Vagina (tissue), 2 donors: ENCODE measurements at regions not wholly inside any gene's neighbourhood (a gene's known extent, or its start where the extent isn't known, plus 50 kb on each side); places are given as distances from the start of the nearest gene placed in this dataset.

Experiments used
- POLR2AphosphoS5 ChIP-seq, 2 donors: sonication (generic); formaldehyde crosslinking; IDR thresholded peaks; one replicate each; pipeline ENCODE4 v1.9.0; 2017; ENCODE audit warnings: antibody characterized with exemption in 2 of 2, mild to moderate bottlenecking in 2 of 2, low read depth in 1 of 2; ENCODE audit not compliant: insufficient read depth in 1 of 2
- TF ChIP-seq, protein P1 (sequence below), 3 experiments: fragments of 450-650 bp in 2 of 3; fragments of 200-600 bp in 1 of 3; sonication (generic) in 1 of 3; IDR thresholded peaks; one replicate each; pipeline ENCODE4 v1.5.1; 2017 to 2019; ENCODE audit warnings: antibody characterized with exemption in 3 of 3, mild to moderate bottlenecking in 2 of 3, moderate library complexity in 2 of 3

DNA sequence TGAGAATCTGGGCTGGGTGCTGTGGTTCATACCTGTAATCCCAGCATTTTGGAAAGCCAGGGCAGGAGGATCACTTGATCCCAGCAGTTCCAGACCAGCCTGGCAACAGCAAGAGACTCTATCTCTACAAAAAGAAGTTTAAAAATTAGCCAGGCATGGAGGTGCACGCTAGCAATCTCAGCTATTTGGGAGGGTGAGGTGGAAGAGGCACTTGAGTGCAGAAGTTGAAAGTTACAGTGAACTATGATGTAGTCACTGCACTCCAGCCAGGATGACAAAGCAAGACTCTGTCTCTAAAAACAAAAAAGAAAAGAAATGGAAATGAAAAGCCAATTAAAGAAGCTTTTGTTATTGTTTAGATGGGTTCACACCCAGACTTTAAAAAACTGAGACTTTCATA lies 131.6 kb upstream of the RASA1 start:
- TF ChIP-seq, protein P1, sequence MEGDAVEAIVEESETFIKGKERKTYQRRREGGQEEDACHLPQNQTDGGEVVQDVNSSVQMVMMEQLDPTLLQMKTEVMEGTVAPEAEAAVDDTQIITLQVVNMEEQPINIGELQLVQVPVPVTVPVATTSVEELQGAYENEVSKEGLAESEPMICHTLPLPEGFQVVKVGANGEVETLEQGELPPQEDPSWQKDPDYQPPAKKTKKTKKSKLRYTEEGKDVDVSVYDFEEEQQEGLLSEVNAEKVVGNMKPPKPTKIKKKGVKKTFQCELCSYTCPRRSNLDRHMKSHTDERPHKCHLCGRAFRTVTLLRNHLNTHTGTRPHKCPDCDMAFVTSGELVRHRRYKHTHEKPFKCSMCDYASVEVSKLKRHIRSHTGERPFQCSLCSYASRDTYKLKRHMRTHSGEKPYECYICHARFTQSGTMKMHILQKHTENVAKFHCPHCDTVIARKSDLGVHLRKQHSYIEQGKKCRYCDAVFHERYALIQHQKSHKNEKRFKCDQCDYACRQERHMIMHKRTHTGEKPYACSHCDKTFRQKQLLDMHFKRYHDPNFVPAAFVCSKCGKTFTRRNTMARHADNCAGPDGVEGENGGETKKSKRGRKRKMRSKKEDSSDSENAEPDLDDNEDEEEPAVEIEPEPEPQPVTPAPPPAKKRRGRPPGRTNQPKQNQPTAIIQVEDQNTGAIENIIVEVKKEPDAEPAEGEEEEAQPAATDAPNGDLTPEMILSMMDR (IDR thresholded peaks at IDR 0.05) = no peak
- no peak for TF ChIP-seq POLR2AphosphoS5 (IDR thresholded peaks at IDR 0.05; ENCODE audit: insufficient read depth in 1 of 2, low read depth in 1 of 2)
